NB4 (cell line): ENCODE measurements at regions not wholly inside any gene's neighbourhood (a gene's known extent, or its start where the extent isn't known, plus 50 kb on each side); places are given as distances from the start of the nearest gene placed in this dataset.

Experiments
- CTCF ChIP-seq: IDR thresholded peaks from one replicate; pipeline ENCODE4 v1.5.1; 2012; ENCODE audit warnings: low read depth, low read length
- MAX ChIP-seq: IDR thresholded peaks from 2 replicates; pipeline ENCODE4 v1.6.1; 2011; ENCODE audit warnings: low read depth, low read length
- POLR2A ChIP-seq: IDR thresholded peaks from 2 replicates; pipeline ENCODE4 v1.6.1; 2011; ENCODE audit warnings: mild to moderate bottlenecking; ENCODE audit not compliant: insufficient read length; ENCODE audit errors: extremely low read depth

GRCh38 chr3:161796312-161796711 lies 299.7 kb downstream of the OTOL1 start:
- TF ChIP-seq CTCF (no peak), POLR2A (no peak), MAX (no peak)
